CD1c-positive myeloid dendritic cell (primary cell): ENCODE measurements at regions not wholly inside any gene's neighbourhood (a gene's known extent, or its start where the extent isn't known, plus 50 kb on each side); places are given as distances from the start of the nearest gene placed in this dataset.

ENCODE experiments used
- DNase-seq: peaks from one replicate; pipeline ENCODE4 v3.0.0-alpha.2; 2016; ENCODE audit errors: extremely low spot score

GRCh38 chr2:147649286-147649685, 195.5 kb upstream of the ACVR2A start:
- no peak for DNase-seq

- no peak for DNase-seq
Measured at GRCh38 chr2:147648471-147648870, 196.4 kb upstream of the ACVR2A start.

DNA sequence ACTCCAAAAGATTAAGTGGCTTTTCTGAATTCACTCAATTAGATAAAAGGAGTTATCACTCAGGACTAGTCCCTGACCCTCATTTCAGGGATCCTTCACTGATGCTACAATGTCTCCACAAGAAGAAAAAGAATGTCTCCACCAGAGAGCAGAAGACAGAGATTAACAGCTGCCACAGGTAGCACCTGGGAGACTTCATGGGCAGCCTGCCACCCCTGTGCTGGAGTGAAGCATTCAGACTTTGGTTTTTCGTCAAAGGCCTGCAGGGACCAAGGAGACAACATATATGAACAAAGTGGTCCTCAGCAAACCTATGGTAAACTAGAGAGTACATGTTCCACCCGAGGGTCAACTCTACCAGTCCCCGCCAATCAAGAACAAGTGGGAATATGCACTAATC, 197.0 kb upstream of the ACVR2A start:
- no peak for DNase-seq

- DNase-seq = no peak
Measured at GRCh38 chr2:147646818-147647468, 197.9 kb upstream of the ACVR2A start.

- no peak for DNase-seq
Measured at GRCh38 chr2:147644491-147644890, 200.3 kb upstream of the ACVR2A start.

- DNase-seq = peak; percentile 7
Measured at GRCh38 chr2:147642765-147643164, 202.1 kb upstream of the ACVR2A start.

- no peak for DNase-seq
Measured at GRCh38 chr2:147641651-147642050, 203.2 kb upstream of the ACVR2A start.

DNA sequence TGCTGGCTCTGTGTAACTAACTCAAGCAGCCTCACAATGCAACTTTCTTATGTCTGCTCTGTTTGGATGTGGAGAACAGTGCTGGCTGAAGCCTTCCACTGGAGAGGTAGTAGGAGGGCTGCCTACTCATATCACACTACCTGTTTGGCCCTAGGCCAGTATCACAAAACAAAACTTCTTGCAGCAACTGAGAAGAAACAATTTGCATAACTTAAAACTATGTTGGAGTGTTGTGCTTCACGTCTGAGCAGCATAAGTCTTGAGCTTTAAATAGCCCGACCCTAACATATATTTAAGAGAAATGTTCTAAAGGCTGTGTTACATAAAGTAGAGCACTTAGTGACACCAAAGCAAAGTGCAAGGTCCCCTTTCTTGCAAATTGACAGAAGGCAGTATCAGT, 204.9 kb upstream of the ACVR2A start:
- no peak for DNase-seq

DNA sequence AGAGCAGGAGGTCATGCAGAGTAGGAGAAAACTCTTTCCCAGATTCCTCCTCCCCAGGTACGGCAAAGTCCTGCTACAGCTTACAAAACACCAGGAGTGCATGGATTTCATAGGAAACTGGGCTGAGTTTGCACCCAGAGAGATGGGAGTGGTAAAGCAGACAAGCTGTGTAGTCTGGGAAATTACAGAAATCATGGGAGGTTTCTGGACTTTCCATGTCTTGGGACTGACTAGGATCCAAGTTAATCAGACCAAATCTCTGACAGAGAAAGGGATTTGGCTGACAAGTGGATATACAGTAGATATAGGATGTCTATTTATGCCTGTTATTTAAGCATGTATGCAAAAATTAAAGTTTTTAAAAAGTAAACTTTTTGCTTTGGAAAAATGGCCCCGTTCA, 205.4 kb upstream of the ACVR2A start:
- DNase-seq = no peak

- peak; percentile 50 for DNase-seq
Measured at GRCh38 chr2:147636886-147637285, 207.9 kb upstream of the ACVR2A start.

- peak; percentile 84 for DNase-seq
Measured at GRCh38 chr2:147636238-147636882, 208.5 kb upstream of the ACVR2A start.

DNA sequence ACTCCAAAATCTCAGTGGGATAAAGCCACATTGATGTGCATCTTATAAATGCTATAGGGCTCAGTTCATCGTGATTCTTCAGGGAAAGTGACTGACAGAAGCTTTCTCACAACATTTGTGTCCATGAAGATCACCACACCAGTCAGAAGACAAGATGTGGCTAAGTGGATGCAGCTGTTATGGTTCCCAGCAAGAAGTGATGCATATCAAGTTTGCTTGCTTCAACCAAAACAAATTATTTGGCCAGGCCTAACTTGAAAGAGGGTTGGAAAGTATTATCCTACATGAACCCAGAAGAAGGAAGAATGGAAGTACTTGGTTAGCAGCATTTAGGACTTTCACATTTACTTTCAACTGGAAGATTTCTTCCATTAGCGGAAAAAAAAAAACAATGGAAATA, 210.0 kb upstream of the ACVR2A start:
- no peak for DNase-seq

GRCh38 chr2:147632198-147632597, 212.6 kb upstream of the ACVR2A start:
- peak; percentile 56 for DNase-seq

GRCh38 chr2:147631294-147631693, 213.5 kb upstream of the ACVR2A start:
- DNase-seq = peak; percentile 48

GRCh38 chr2:147630585-147630984, 214.2 kb upstream of the ACVR2A start:
- peak; percentile 82 for DNase-seq

DNA sequence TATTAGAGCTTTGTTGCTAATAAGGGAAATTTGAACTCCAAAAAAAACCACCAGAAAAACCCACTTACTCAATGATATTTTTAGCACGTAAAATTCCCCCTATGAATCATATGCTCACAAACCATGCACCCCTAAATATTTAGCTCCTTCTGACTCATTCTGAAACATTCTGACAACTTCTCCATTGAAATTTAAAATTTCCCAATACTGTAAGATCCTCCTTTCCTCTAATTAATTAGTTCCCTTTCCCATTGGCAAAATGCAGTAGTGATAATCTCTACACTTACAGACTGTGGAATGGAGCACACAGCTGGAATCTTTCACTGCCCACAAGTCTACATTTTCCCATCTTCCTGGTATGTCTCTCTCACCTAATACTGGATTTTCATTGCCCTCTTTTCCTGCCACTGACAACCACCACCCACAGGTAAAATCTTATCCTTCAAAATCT, 215.8 kb upstream of the ACVR2A start:
- DNase-seq = peak; percentile 95

DNA sequence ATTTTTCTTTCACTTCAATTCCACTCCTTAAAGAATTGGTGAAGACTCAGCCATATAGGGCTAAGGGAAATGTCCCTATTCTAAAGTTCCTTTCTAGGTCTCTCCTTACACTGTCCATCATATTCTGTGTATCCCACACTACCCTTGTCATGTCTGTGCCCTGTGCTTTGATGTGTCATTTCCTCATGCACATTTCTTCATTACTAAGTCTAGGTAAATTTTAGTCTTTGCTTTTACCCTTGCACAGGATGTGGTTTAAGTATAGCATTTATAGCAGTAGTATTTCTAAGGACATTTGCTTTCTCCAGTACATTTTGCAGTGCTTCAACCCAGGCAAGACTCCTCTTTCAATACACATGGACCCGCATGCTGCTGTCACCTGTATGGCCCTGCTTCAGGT, 221.5 kb upstream of the ACVR2A start:
- peak; percentile 14 for DNase-seq

DNA sequence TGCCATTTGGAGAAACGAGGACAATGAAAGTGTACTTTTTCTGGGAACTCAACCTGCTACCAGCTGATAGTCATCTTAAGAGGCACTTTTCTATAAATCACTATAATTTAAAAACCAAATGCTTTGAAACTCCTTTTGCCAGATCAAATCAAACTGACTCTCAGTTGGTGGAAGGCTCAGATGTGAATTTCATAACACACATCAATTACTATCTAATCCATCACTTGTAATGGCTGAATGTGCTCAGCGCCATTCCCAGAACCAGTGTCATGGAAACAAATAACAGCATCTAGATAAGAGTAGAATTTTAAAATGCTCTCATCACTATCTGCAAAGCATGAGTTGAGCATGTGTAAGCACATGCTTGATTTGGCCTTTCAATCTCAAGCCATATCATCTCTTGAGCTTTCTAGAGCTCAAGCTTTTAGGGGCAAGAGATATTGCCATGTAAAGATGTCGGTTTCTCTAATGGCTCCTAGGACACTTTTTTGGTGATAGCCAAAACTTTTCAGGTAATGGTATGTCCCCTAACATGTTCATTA, 223.1 kb upstream of the ACVR2A start:
- no peak for DNase-seq

DNA sequence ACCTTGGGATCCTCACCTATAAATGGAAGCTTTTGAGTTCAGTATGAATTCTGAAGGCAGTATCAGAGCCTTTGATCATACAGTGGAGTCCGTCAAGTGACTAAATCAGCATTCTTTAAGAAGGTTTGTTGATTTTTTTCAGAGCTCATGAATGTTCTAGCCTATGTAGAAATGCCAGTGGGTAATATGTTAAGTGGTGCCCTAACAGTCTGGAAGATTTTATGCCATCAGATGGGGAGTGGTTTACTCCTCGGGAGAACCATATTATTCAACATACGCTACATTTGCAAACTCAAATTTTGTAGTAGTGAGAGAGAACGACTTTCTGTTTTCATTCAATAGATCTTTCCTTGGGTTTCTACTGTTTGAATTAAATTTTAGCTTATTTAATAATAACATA, 225.0 kb upstream of the ACVR2A start:
- no peak for DNase-seq

DNA sequence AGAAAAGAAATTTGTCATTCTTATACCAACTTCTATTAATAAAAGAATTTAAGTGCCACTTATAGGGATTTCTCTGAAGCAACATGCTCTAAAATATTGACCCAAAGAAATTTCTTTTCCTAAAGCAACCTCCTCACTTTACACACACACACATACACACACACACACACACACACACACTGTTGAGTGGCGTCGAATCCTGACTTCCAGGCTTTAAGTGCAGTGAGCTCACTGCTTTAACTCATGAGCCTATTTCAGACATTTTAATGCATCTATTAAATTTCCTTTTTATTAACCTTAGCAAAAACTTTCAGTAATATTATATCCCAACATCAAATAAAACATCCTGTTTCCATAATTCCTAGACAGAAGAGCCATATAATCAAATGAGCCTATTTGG, 229.1 kb upstream of the ACVR2A start:
- DNase-seq = no peak

DNA sequence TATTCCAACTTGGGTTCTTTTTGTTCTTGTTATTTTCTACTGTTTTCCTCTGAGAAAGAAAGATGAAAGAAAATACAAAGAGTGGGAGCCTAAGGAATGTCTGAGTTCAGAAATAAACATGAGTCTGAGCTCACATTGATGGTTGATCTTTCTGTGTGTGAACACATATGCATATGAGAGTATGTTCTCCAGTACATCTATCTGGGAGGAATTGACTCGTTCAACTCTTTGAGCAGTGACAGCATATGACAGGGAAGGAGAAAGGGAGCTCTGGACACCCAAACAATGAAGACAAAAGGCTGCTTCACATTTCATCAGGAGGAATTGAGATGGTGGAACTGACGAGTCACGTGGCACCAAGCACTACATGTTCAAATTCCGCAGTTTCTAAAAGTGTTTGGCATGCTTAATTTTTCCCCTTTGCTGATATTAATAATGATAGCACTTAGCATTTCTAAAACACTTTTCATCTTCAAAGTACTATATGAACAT, 229.8 kb upstream of the ACVR2A start:
- DNase-seq = no peak

DNA sequence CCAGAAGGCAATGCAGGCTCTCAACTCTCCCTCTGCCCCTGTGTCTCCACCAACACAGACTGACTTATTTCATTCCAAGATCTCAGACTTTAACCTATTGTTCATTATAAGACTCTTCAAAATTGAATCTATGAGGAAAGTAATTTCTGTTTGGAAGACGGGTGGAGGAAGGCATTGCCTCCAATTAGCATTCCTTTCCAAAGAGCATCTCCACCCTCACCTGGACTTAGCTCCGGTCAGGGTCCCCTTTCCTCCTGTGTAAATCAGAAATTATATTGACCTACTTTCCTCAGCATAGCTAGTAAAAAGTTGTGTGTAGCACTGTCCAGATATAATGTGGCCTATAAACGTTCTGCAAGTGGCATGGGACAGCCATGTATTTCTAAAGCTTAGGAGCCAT, 230.4 kb upstream of the ACVR2A start:
- no peak for DNase-seq

- no peak for DNase-seq
Measured at GRCh38 chr2:147610496-147611040, 234.3 kb upstream of the ACVR2A start.
